ENCODE measurements at regions not wholly inside any gene's neighbourhood (a gene's known extent, or its start where the extent isn't known, plus 50 kb on each side); places are given as distances from the start of the nearest gene placed in this dataset.

DNA sequence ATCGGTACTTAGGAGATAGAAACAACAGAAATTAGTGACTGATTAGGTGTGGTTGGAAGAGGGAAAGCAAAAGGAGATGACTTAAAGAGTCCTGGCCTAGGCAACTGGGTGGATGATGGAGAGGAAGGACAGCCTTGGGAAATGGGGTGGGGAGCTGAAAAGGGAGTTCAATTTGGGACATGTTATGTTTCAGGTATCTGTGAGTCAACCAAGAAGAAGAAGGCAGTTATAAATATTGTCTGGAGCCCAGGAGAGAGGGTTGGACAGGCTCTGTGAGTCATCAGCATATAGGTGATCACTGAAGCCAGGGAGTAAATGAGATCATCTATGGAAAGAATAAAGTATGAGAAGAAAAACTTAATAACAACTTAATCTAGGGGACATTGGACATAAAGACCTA, 357.7 kb downstream of the NPR3 start:
- Histone ChIP-seq H3K79me2 (ENCODE audit: insufficient read depth, low read length) (no peaks in the 10 kb centered on the region), H3K4me3 (ENCODE audit: insufficient read depth, low read depth, low read length) (no peak overlapping the region), H3K9ac (ENCODE audit: low read length) (no peak overlapping the region), H3K9me3 (ENCODE audit: insufficient read depth, low read depth, low read length) (no peaks in the 10 kb centered on the region), H3K27ac (ENCODE audit: low read depth, low read length) (no peak overlapping the region), H2AFZ (ENCODE audit: low read depth, low read length) (no peak overlapping the region), H3K27me3 (ENCODE audit: insufficient read depth, low read length) (no peaks in the 10 kb centered on the region), H3K36me3 (ENCODE audit: insufficient read depth, low read length) (no peaks in the 10 kb centered on the region), H3K4me1 (ENCODE audit: insufficient read depth, low read length) (peaks cover 3% of the 10 kb centered on the region), H4K20me1 (ENCODE audit: insufficient read depth, low read length) (no peaks in the 10 kb centered on the region), H3K4me2 (ENCODE audit: low read length) (no peak overlapping the region)
- no peaks in the 10 kb centered on the region for H3K9me3 Mint-ChIP-seq (ENCODE audit: unreplicated experiment)
- peaks cover 2% of the 10 kb centered on the region for H3K27me3 Mint-ChIP-seq (ENCODE audit: low read depth, unreplicated experiment)
- peak; percentile 51 for DNase-seq (ENCODE audit: low read depth)
- H3K4me1 Mint-ChIP-seq (ENCODE audit: low read depth, unreplicated experiment) = peaks cover 6% of the 10 kb centered on the region
- H3K4me3 Mint-ChIP-seq (ENCODE audit: unreplicated experiment) = no peak overlapping the region
- H3K36me3 Mint-ChIP-seq (ENCODE audit: low read depth, unreplicated experiment) = no peaks in the 10 kb centered on the region
- no peak for FAIRE-seq
- H3K27ac Mint-ChIP-seq (ENCODE audit: unreplicated experiment) = no peak overlapping the region
- TF ChIP-seq EZH2 (IDR thresholded peaks at IDR 0.05; ENCODE audit: insufficient read depth, low read length) = no peak
- TF ChIP-seq, protein P1, sequence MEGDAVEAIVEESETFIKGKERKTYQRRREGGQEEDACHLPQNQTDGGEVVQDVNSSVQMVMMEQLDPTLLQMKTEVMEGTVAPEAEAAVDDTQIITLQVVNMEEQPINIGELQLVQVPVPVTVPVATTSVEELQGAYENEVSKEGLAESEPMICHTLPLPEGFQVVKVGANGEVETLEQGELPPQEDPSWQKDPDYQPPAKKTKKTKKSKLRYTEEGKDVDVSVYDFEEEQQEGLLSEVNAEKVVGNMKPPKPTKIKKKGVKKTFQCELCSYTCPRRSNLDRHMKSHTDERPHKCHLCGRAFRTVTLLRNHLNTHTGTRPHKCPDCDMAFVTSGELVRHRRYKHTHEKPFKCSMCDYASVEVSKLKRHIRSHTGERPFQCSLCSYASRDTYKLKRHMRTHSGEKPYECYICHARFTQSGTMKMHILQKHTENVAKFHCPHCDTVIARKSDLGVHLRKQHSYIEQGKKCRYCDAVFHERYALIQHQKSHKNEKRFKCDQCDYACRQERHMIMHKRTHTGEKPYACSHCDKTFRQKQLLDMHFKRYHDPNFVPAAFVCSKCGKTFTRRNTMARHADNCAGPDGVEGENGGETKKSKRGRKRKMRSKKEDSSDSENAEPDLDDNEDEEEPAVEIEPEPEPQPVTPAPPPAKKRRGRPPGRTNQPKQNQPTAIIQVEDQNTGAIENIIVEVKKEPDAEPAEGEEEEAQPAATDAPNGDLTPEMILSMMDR (IDR thresholded peaks at IDR 0.05; ENCODE audit: insufficient read depth, low read depth, low read length) = no peak

DNA sequence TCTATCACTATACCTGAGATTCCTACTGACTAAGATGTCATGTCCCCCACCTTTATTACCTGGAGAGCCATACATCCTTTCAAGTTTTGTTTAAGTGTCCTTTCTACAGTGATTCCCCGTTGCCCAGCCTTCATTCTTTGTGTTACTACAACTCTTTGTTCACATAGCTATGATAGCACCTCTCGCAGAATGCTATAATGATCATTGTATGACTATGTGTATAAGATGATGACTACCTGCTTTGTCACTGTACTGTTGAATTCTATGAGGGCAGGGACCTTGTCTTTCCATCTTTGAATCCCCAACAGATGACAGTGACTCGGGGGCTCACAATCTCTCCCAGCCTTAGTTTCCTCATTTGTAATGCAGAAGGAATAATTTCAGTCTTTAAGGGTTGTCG, 361.2 kb downstream of the NPR3 start:
- H3K27ac ChIP-seq (ENCODE audit: low read depth, low read length) = no peak overlapping the region
- H3K4me3 ChIP-seq (ENCODE audit: insufficient read depth, low read depth, low read length) = no peak overlapping the region
- Mint-ChIP-seq H3K27me3 (ENCODE audit: low read depth, unreplicated experiment) (peaks cover 2% of the 10 kb centered on the region), H3K4me3 (ENCODE audit: unreplicated experiment) (no peak overlapping the region), H3K36me3 (ENCODE audit: low read depth, unreplicated experiment) (no peaks in the 10 kb centered on the region), H3K9me3 (ENCODE audit: unreplicated experiment) (no peaks in the 10 kb centered on the region), H3K4me1 (ENCODE audit: low read depth, unreplicated experiment) (peaks cover 21% of the 10 kb centered on the region), H3K27ac (ENCODE audit: unreplicated experiment) (no peak overlapping the region)
- TF ChIP-seq, protein P1 (IDR thresholded peaks at IDR 0.05; ENCODE audit: insufficient read depth, low read depth, low read length) = no peak
- TF ChIP-seq EZH2 (IDR thresholded peaks at IDR 0.05; ENCODE audit: insufficient read depth, low read length) = no peak
- H3K79me2 ChIP-seq (ENCODE audit: insufficient read depth, low read length) = no peaks in the 10 kb centered on the region
- no peak for DNase-seq (ENCODE audit: low read depth)
- no peaks in the 10 kb centered on the region for H3K36me3 ChIP-seq (ENCODE audit: insufficient read depth, low read length)
- no peak overlapping the region for H3K9ac ChIP-seq (ENCODE audit: low read length)
- no peaks in the 10 kb centered on the region for H4K20me1 ChIP-seq (ENCODE audit: insufficient read depth, low read length)
- H3K27me3 ChIP-seq (ENCODE audit: insufficient read depth, low read length) = no peaks in the 10 kb centered on the region
- H2AFZ ChIP-seq (ENCODE audit: low read depth, low read length) = no peak overlapping the region
- peak; percentile 43 for FAIRE-seq
- no peak overlapping the region for H3K4me2 ChIP-seq (ENCODE audit: low read length)
- peaks cover 11% of the 10 kb centered on the region for H3K4me1 ChIP-seq (ENCODE audit: insufficient read depth, low read length)
- no peaks in the 10 kb centered on the region for H3K9me3 ChIP-seq (ENCODE audit: insufficient read depth, low read depth, low read length)

DNA sequence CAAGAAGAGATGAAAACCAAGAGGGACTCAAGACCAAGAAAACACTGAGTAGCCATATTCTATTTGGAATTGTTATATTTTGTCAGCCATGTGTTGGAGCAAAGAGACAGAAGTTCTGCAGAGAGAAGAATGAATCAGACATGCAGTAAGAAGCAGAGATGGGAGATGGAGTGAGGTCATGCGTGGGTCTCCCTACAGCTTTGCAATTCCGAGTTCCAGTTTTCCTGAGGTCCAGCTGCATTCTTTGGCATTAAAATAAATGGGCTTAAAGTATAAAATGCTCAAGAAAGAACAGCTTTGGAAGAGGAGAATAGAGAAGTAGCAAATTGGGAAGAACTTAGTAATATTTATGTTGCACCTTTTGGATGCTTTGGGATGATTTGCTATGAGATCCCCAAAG, 361.6 kb downstream of the NPR3 start:
- no peaks in the 10 kb centered on the region for H3K27me3 ChIP-seq (ENCODE audit: insufficient read depth, low read length)
- Mint-ChIP-seq H3K4me3 (ENCODE audit: unreplicated experiment) (no peak overlapping the region), H3K27ac (ENCODE audit: unreplicated experiment) (no peak overlapping the region), H3K36me3 (ENCODE audit: low read depth, unreplicated experiment) (no peaks in the 10 kb centered on the region), H3K9me3 (ENCODE audit: unreplicated experiment) (no peaks in the 10 kb centered on the region), H3K27me3 (ENCODE audit: low read depth, unreplicated experiment) (peaks cover 2% of the 10 kb centered on the region), H3K4me1 (ENCODE audit: low read depth, unreplicated experiment) (peaks cover 21% of the 10 kb centered on the region)
- TF ChIP-seq, protein P1 (IDR thresholded peaks at IDR 0.05; ENCODE audit: insufficient read depth, low read depth, low read length) = no peak
- no peak for TF ChIP-seq EZH2 (IDR thresholded peaks at IDR 0.05; ENCODE audit: insufficient read depth, low read length)
- DNase-seq (ENCODE audit: low read depth) = peak; percentile 18
- H3K4me3 ChIP-seq (ENCODE audit: insufficient read depth, low read depth, low read length) = no peak overlapping the region
- no peaks in the 10 kb centered on the region for H3K36me3 ChIP-seq (ENCODE audit: insufficient read depth, low read length)
- H3K9me3 ChIP-seq (ENCODE audit: insufficient read depth, low read depth, low read length) = no peaks in the 10 kb centered on the region
- no peaks in the 10 kb centered on the region for H4K20me1 ChIP-seq (ENCODE audit: insufficient read depth, low read length)
- no peaks in the 10 kb centered on the region for H3K79me2 ChIP-seq (ENCODE audit: insufficient read depth, low read length)
- peak; percentile 63 for FAIRE-seq
- H2AFZ ChIP-seq (ENCODE audit: low read depth, low read length) = no peak overlapping the region
- H3K4me1 ChIP-seq (ENCODE audit: insufficient read depth, low read length) = peaks cover 11% of the 10 kb centered on the region
- no peak overlapping the region for H3K27ac ChIP-seq (ENCODE audit: low read depth, low read length)
- no peak overlapping the region for H3K9ac ChIP-seq (ENCODE audit: low read length)
- H3K4me2 ChIP-seq (ENCODE audit: low read length) = no peak overlapping the region
